H9 (cell line): ENCODE measurements at regions not wholly inside any gene's neighbourhood (a gene's known extent, or its start where the extent isn't known, plus 50 kb on each side); places are given as distances from the start of the nearest gene placed in this dataset.

Experiments
- DNase-seq: peaks from one replicate; pipeline ENCODE4 v3.0.0-alpha.2; 2017
- H2AFZ ChIP-seq: one replicate; pipeline ENCODE4 v1.6.1; 2013; ENCODE audit warnings: mild to moderate bottlenecking, low read length, control low read depth, moderate library complexity
- H2AK5ac ChIP-seq: 2 replicates; pipeline ENCODE4 v1.6.1; 2013; ENCODE audit warnings: low read length, control low read depth, mixed read lengths; ENCODE audit not compliant: insufficient read length
- H2BK120ac ChIP-seq: one replicate; pipeline ENCODE4 v1.6.1; 2013; ENCODE audit warnings: low read depth, mild to moderate bottlenecking, low read length, control low read depth, inconsistent platforms; ENCODE audit not compliant: poor library complexity, severe bottlenecking
- H2BK12ac ChIP-seq: 2 replicates; pipeline ENCODE4 v1.6.1; 2013; ENCODE audit warnings: low read length, control low read depth, mixed read lengths, low read depth; ENCODE audit not compliant: insufficient read length
- H2BK15ac ChIP-seq: 2 replicates; pipeline ENCODE4 v1.6.1; 2013; ENCODE audit warnings: low read depth, low read length, control low read depth
- H2BK20ac ChIP-seq: one replicate; pipeline ENCODE4 v1.6.1; 2013; ENCODE audit warnings: low read depth, mild to moderate bottlenecking, low read length, control low read depth, inconsistent platforms; ENCODE audit not compliant: poor library complexity, severe bottlenecking
- H2BK5ac ChIP-seq: 2 replicates; pipeline ENCODE4 v1.6.1; 2013; ENCODE audit warnings: low read length, control low read depth, mixed read lengths; ENCODE audit not compliant: insufficient read length
- H3K14ac ChIP-seq: 2 replicates; pipeline ENCODE4 v1.6.1; 2013; ENCODE audit warnings: low read length, control low read depth; ENCODE audit not compliant: insufficient read depth
- H3K18ac ChIP-seq: 2 replicates; pipeline ENCODE4 v1.6.1; 2013; ENCODE audit warnings: low read depth, mild to moderate bottlenecking, mixed read lengths, low read length, control low read depth; ENCODE audit not compliant: insufficient read length
- H3K23ac ChIP-seq: 2 replicates; pipeline ENCODE4 v1.6.1; 2013; ENCODE audit warnings: low read length, control low read depth, mixed read lengths, low read depth; ENCODE audit not compliant: insufficient read length
- H3K23me2 ChIP-seq: 2 replicates; pipeline ENCODE4 v1.6.1; 2013; ENCODE audit warnings: low read depth, mild to moderate bottlenecking, mixed read lengths, low read length, control low read depth; ENCODE audit not compliant: insufficient read length, poor library complexity, severe bottlenecking
- H3K27ac ChIP-seq: 2 replicates; pipeline ENCODE4 v1.5.1; 2013; ENCODE audit warnings: low read length, control low read depth, mixed read lengths, low read depth; ENCODE audit not compliant: insufficient read length
- H3K27me3 ChIP-seq: 2 replicates; pipeline ENCODE4 v1.6.1; 2013; ENCODE audit warnings: low read length, control low read depth, inconsistent platforms; ENCODE audit not compliant: insufficient read depth
- H3K4ac ChIP-seq: 2 replicates; pipeline ENCODE4 v1.6.1; 2013; ENCODE audit warnings: low read depth, mild to moderate bottlenecking, control low read depth, inconsistent platforms, low read length, moderate library complexity
- H3K4me1 ChIP-seq: 2 replicates; pipeline ENCODE4 v1.6.1; 2013; ENCODE audit warnings: low read length, control low read depth, inconsistent platforms; ENCODE audit not compliant: insufficient read depth
- H3K4me2 ChIP-seq: 2 replicates; pipeline ENCODE4 v1.6.1; 2013; ENCODE audit warnings: low read length, control low read depth, mixed read lengths; ENCODE audit not compliant: insufficient read length, insufficient read depth
- H3K56ac ChIP-seq: 2 replicates; pipeline ENCODE4 v1.6.1; 2013; ENCODE audit warnings: low read depth, mild to moderate bottlenecking, mixed read lengths, low read length, control low read depth; ENCODE audit not compliant: insufficient read length
- H3K79me1 ChIP-seq: 2 replicates; pipeline ENCODE4 v1.6.1; 2013; ENCODE audit warnings: low read depth, mild to moderate bottlenecking, moderate library complexity, low read length, control low read depth, inconsistent platforms; ENCODE audit not compliant: insufficient read depth, poor library complexity, severe bottlenecking
- H3K79me2 ChIP-seq: 2 replicates; pipeline ENCODE4 v1.6.1; 2013; ENCODE audit warnings: low read length, control low read depth, inconsistent platforms; ENCODE audit not compliant: insufficient read depth
- H3K9ac ChIP-seq: 2 replicates; pipeline ENCODE4 v1.6.1; 2013; ENCODE audit warnings: low read length, control low read depth, mixed read lengths; ENCODE audit not compliant: insufficient read length; ENCODE audit errors: extremely low read depth
- H3K9me3 ChIP-seq: one replicate; pipeline ENCODE4 v1.6.1; 2013; ENCODE audit warnings: low read depth, low read length, inconsistent platforms; ENCODE audit not compliant: control insufficient read depth
- H3T11ph ChIP-seq: one replicate; pipeline ENCODE4 v1.6.1; 2013; ENCODE audit warnings: mild to moderate bottlenecking, low read length, control low read depth, inconsistent platforms
- H4K20me1 ChIP-seq: one replicate; pipeline ENCODE4 v1.6.1; 2013; ENCODE audit not compliant: control insufficient read depth, insufficient read length, insufficient read depth
- H4K5ac ChIP-seq: 2 replicates; pipeline ENCODE4 v1.6.1; 2013; ENCODE audit warnings: low read depth, mild to moderate bottlenecking, mixed read lengths, low read length, control low read depth; ENCODE audit not compliant: insufficient read length
- H4K8ac ChIP-seq: replicated peaks from 2 replicates; pipeline ENCODE4 v1.6.1; 2013; ENCODE audit warnings: low read length, control low read depth, mixed read lengths, low read depth; ENCODE audit not compliant: insufficient read length
- H4K91ac ChIP-seq: 2 replicates; pipeline ENCODE4 v1.6.1; 2013; ENCODE audit warnings: low read depth, mild to moderate bottlenecking, moderate library complexity, mixed read lengths, low read length, control low read depth; ENCODE audit not compliant: insufficient read length
- H3K27ac Mint-ChIP-seq, 3 experiments: 2 replicates in 2 of 3; 3 replicates in 1 of 3; pipeline ENCODE4 v1.8.0; 2020 to 2021; ENCODE audit warnings: mixed read lengths in 3 of 3, mild to moderate bottlenecking in 1 of 3, moderate library complexity in 1 of 3
- H3K27me3 Mint-ChIP-seq: 2 replicates; pipeline ENCODE4 v1.8.0; 2021; ENCODE audit warnings: low read depth, mild to moderate bottlenecking, moderate library complexity, mixed read lengths
- H3K36me3 Mint-ChIP-seq, 3 experiments: 2 replicates in 2 of 3; 3 replicates in 1 of 3; pipeline ENCODE4 v1.8.0; 2020 to 2021; ENCODE audit warnings: low read depth in 3 of 3, mixed read lengths in 3 of 3; ENCODE audit not compliant: insufficient read depth in 1 of 3
- H3K4me1 Mint-ChIP-seq, 2 experiments: 2 replicates each; pipeline ENCODE4 v1.8.0; 2020; ENCODE audit warnings: mixed read lengths in 2 of 2
- H3K4me3 Mint-ChIP-seq, 2 experiments: 2 replicates in 1 of 2; 3 replicates in 1 of 2; pipeline ENCODE4 v1.8.0; 2020 to 2021; ENCODE audit warnings: mild to moderate bottlenecking in 2 of 2, mixed read lengths in 2 of 2, moderate library complexity in 1 of 2
- H3K9me3 Mint-ChIP-seq, 2 experiments: 2 replicates in 1 of 2; 3 replicates in 1 of 2; pipeline ENCODE4 v1.8.0; 2020; ENCODE audit warnings: mild to moderate bottlenecking in 2 of 2, mixed read lengths in 2 of 2, moderate library complexity in 1 of 2
- WGBS: extraction: QIAGEN DNeasy Blood & Tissue Kit; methylation state at CpG from one replicate; pipeline ENCODE4 v1.1.7; 2013; ENCODE audit warnings: missing lambda C conversion rate, low lambda C conversion rate, mixed read lengths; ENCODE audit not compliant: insufficient read length; ENCODE audit errors: extremely low coverage; 5-methylcytosine and 5-hydroxymethylcytosine counted together
- TF ChIP-seq, protein P1 (sequence below): fragments of 200-600 bp; sonication (generic); conservative IDR thresholded peaks from 3 replicates; pipeline ENCODE4 v1.8.0; 2021; ENCODE audit warnings: antibody characterized with exemption, mild to moderate bottlenecking

DNA sequence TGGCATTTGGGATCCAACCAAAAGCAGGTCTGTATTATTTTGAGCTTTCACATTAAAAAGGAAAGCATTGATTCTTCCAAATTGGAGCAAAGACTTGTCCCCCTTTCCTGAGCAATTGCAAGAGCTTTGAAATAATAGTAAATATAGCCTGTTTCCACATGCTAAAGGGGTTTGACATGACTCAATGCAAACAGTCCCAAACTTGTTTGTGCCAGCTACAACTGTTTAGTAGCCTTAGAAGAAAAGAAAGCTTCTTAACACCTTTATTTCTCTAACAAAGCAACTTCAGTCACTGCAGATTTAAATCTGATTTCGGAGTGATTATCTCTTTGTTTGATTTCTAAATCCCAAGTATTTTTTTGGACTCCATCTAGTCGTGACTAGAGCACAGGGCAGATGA, 180.2 kb downstream of the SEMA6D start:
- Histone ChIP-seq H2BK12ac (no peak overlapping the region), H4K91ac (no peak overlapping the region), H3K18ac (no peak overlapping the region), H3K79me2 (no peaks in the 10 kb centered on the region), H3K9me3 (no peaks in the 10 kb centered on the region), H3K79me1 (no peaks in the 10 kb centered on the region), H2BK5ac (no peak overlapping the region), H3T11ph (no peak overlapping the region), H3K14ac (no peak overlapping the region), H2AFZ (no peak overlapping the region), H3K4me2 (no peak overlapping the region), H4K8ac (no peak overlapping the region), H4K20me1 (no peaks in the 10 kb centered on the region), H3K4ac (no peak overlapping the region), H4K5ac (no peak overlapping the region), H3K23ac (no peak overlapping the region), H2AK5ac (no peak overlapping the region), H3K56ac (no peak overlapping the region), H3K4me1 (no peaks in the 10 kb centered on the region), H3K23me2 (no peaks in the 10 kb centered on the region), H3K27me3 (no peaks in the 10 kb centered on the region), H2BK120ac (no peak overlapping the region), H2BK20ac (no peak overlapping the region), H3K27ac (no peak overlapping the region), H2BK15ac (no peak overlapping the region), H3K9ac (no peak overlapping the region)
- Mint-ChIP-seq H3K9me3 (peaks cover 8 to 9% of the 10 kb centered on the region in 2 experiments), H3K27me3 (peaks cover 5% of the 10 kb centered on the region; the same call in 1 of the 2 replicates), H3K4me3 (no peak overlapping the region), H3K36me3 (peaks cover 3 to 17% (median 6%) of the 10 kb centered on the region in 3 experiments), H3K4me1 (peaks cover 10 to 12% of the 10 kb centered on the region in 2 experiments), H3K27ac (no peak overlapping the region)
- WGBS: no CpG with 5 or more reads among the region's 2 CpGs
- DNase-seq: no peak
- TF ChIP-seq, protein P1, sequence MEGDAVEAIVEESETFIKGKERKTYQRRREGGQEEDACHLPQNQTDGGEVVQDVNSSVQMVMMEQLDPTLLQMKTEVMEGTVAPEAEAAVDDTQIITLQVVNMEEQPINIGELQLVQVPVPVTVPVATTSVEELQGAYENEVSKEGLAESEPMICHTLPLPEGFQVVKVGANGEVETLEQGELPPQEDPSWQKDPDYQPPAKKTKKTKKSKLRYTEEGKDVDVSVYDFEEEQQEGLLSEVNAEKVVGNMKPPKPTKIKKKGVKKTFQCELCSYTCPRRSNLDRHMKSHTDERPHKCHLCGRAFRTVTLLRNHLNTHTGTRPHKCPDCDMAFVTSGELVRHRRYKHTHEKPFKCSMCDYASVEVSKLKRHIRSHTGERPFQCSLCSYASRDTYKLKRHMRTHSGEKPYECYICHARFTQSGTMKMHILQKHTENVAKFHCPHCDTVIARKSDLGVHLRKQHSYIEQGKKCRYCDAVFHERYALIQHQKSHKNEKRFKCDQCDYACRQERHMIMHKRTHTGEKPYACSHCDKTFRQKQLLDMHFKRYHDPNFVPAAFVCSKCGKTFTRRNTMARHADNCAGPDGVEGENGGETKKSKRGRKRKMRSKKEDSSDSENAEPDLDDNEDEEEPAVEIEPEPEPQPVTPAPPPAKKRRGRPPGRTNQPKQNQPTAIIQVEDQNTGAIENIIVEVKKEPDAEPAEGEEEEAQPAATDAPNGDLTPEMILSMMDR: no peak
